Renal cortex interstitium (tissue), 11 donors: ENCODE measurements at regions not wholly inside any gene's neighbourhood (a gene's known extent, or its start where the extent isn't known, plus 50 kb on each side); places are given as distances from the start of the nearest gene placed in this dataset.
"Not testable (repeated sequence)": the region's sequence is repeated elsewhere in the genome, so short reads cannot be mapped to it uniquely, and the experiment has no call there.

Source experiments
- DNase-seq, 11 donors: peaks; one replicate each; pipeline ENCODE4 v3.0.0-alpha.2; 2013; ENCODE audit warnings: low read depth in 9 of 11, low spot score in 4 of 11; ENCODE audit errors: extremely low read depth in 1 of 11

GRCh38 chr11:86749821-86750401 is 50.4 kb upstream of the PRSS23 start:
- no peak for DNase-seq

GRCh38 chr11:86749376-86749775 is 51.0 kb upstream of the PRSS23 start:
- no peak for DNase-seq

GRCh38 chr11:86748296-86748695 is 52.0 kb upstream of the PRSS23 start:
- DNase-seq, result no peak

GRCh38 chr11:86747801-86748200 is 52.5 kb upstream of the PRSS23 start:
- no peak for DNase-seq

- DNase-seq, result no peak
These were observed 53.8 kb upstream of the PRSS23 start for GRCh38 chr11:86746514-86746913.

GRCh38 chr11:86745571-86745970 is 54.8 kb upstream of the PRSS23 start:
- no peak for DNase-seq

- DNase-seq, result no peak
These were observed 56.9 kb upstream of the PRSS23 start for GRCh38 chr11:86743223-86744118.

GRCh38 chr11:86741839-86742805 is 58.2 kb upstream of the PRSS23 start:
- DNase-seq, result no peak

GRCh38 chr11:86741484-86741835 is 58.9 kb upstream of the PRSS23 start:
- no peak for DNase-seq

GRCh38 chr11:86740628-86741483 is 59.5 kb upstream of the PRSS23 start:
- peak in 2 of 11 donors; percentile 12 to 30 for DNase-seq

- no peak for DNase-seq
These were observed 61.8 kb upstream of the PRSS23 start for GRCh38 chr11:86738568-86738967.

GRCh38 chr11:86737737-86738136 is 62.6 kb upstream of the PRSS23 start:
- peak in 4 of 11 donors; percentile 18 to 49 (median 34) for DNase-seq

- DNase-seq, result no peak
These were observed 63.1 kb upstream of the PRSS23 start for GRCh38 chr11:86737230-86737629.

- DNase-seq, result no peak
These were observed 63.8 kb upstream of the PRSS23 start for GRCh38 chr11:86736291-86737143.

- DNase-seq, result peak in 2 of 11 donors; percentile 17 to 29
These were observed 63.3 kb upstream of the ME3 start for GRCh38 chr11:86735451-86736290.

GRCh38 chr11:86732739-86733138 is 60.3 kb upstream of the ME3 start:
- not testable (repeated sequence) for DNase-seq

- not testable (repeated sequence) for DNase-seq
These were observed 59.9 kb upstream of the ME3 start for GRCh38 chr11:86732286-86732685.
